Ovary (tissue), 3 donors: ENCODE measurements at regions not wholly inside any gene's neighbourhood (a gene's known extent, or its start where the extent isn't known, plus 50 kb on each side); places are given as distances from the start of the nearest gene placed in this dataset.
"Not testable (repeated sequence)": the region's sequence is repeated elsewhere in the genome, so short reads cannot be mapped to it uniquely, and the experiment has no call there.

Experiments used
- POLR2A ChIP-seq: fragments of 450-650 bp; IDR thresholded peaks from one replicate; pipeline ENCODE4 v1.6.1; 2017; ENCODE audit warnings: antibody characterized with exemption, mild to moderate bottlenecking, moderate library complexity
- TF ChIP-seq, protein P1 (sequence below), 3 donors: fragments of 450-650 bp in 2 of 3; fragments of 200-600 bp in 1 of 3; IDR thresholded peaks; one replicate each; pipeline versions ENCODE4 v1.5.1 to v1.8.0; 2016 to 2022; ENCODE audit warnings: antibody characterized with exemption in 3 of 3, mild to moderate bottlenecking in 1 of 3
- donor health status: DM: no; HTN: no; CAD: no.

DNA sequence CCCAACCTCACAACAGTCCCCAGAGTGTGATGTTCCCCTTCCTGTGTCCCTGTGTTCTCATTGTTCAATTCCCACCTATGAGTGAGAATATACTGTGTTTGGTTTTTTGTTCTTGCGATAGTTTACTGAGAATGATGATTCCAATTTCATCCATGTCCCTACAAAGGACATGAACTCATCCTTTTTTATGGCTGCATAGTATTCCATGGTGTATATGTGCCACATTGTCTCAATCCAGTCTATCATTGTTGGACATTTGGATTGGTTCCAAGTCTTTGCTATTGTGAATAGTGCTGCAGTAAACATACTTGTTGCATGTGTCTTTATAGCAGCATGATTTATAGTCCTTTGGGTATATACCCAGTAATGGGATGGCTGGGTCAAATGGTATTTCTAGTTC is 152.6 kb downstream of the GOLGA6L4 start:
- TF ChIP-seq, protein P1, sequence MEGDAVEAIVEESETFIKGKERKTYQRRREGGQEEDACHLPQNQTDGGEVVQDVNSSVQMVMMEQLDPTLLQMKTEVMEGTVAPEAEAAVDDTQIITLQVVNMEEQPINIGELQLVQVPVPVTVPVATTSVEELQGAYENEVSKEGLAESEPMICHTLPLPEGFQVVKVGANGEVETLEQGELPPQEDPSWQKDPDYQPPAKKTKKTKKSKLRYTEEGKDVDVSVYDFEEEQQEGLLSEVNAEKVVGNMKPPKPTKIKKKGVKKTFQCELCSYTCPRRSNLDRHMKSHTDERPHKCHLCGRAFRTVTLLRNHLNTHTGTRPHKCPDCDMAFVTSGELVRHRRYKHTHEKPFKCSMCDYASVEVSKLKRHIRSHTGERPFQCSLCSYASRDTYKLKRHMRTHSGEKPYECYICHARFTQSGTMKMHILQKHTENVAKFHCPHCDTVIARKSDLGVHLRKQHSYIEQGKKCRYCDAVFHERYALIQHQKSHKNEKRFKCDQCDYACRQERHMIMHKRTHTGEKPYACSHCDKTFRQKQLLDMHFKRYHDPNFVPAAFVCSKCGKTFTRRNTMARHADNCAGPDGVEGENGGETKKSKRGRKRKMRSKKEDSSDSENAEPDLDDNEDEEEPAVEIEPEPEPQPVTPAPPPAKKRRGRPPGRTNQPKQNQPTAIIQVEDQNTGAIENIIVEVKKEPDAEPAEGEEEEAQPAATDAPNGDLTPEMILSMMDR (IDR thresholded peaks at IDR 0.05): not testable (repeated sequence)
- TF ChIP-seq POLR2A: not testable (repeated sequence)
